Esophagus (tissue), 2 donors: ENCODE measurements at regions not wholly inside any gene's neighbourhood (a gene's known extent, or its start where the extent isn't known, plus 50 kb on each side); places are given as distances from the start of the nearest gene placed in this dataset.

Source experiments
- H3K27ac ChIP-seq, 2 donors: one replicate each; pipeline ENCODE4 v1.5.1; 2013; ENCODE audit warnings: low read depth in 2 of 2, mild to moderate bottlenecking in 2 of 2, inconsistent platforms in 1 of 2, low read length in 1 of 2, moderate library complexity in 1 of 2
- H3K27me3 ChIP-seq, 2 donors: one replicate each; pipeline ENCODE4 v1.6.1; 2013; ENCODE audit warnings: low read length in 2 of 2, control low read depth in 1 of 2, mild to moderate bottlenecking in 1 of 2; ENCODE audit not compliant: insufficient read depth in 2 of 2, control insufficient read depth in 1 of 2
- H3K36me3 ChIP-seq, 2 donors: one replicate each; pipeline ENCODE4 v1.6.1; 2013; ENCODE audit warnings: low read length in 1 of 2; ENCODE audit not compliant: control insufficient read depth in 2 of 2, insufficient read depth in 2 of 2
- H3K4me1 ChIP-seq, 2 donors: one replicate each; pipeline ENCODE4 v1.6.1; 2013; ENCODE audit warnings: low read length in 1 of 2; ENCODE audit not compliant: control insufficient read depth in 2 of 2, insufficient read depth in 2 of 2
- H3K4me3 ChIP-seq, 2 donors: one replicate each; pipeline ENCODE4 v1.5.1; 2013; ENCODE audit warnings: low read length in 2 of 2, mild to moderate bottlenecking in 2 of 2, low read depth in 1 of 2, moderate library complexity in 1 of 2
- H3K9me3 ChIP-seq, 2 donors: one replicate each; pipeline ENCODE4 v1.6.1; 2013; ENCODE audit warnings: mild to moderate bottlenecking in 2 of 2, low read depth in 1 of 2, low read length in 1 of 2, moderate library complexity in 1 of 2; ENCODE audit not compliant: control insufficient read depth in 2 of 2, insufficient read depth in 1 of 2
- WGBS, 2 donors: extraction: QIAGEN DNeasy Blood & Tissue Kit; methylation state at CpG; one replicate each; pipeline ENCODE4 v1.1.7; 2013; 5-methylcytosine and 5-hydroxymethylcytosine counted together
- donor health status: healthy with polysubstance abuse.
- donor health status: Bipolar disorder and iron deficiency.

DNA sequence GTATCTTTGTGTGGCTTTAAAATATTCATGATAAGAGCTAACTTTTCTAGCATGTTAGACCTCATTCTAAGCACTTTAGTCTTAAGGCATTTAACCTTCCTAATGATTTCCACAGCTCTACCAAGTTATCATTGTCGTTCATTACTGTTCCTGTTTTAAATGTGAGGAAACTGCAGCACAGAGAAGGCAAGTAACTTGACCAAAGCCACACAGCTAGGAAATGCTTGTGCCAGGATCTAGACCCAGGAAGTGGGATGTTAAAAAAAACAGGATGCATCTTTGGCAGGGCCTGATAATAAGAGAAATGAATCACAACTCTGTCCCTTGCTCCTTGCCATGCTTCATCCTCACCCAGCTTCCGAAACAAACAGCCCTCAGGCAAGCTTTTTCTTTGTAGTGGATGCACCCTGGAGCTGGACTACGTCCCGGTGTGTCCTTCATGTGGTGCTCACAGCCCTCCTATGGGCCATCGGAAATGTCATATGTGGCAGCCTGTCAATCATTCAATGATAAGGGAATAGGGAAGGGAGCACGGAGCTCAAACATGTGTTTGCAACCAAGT, 196.9 kb upstream of the RREB1 start:
- WGBS, 2 donors, result 75 to 87% methylated on average over 6 of the region's 6 CpGs
- no peaks in the 10 kb centered on the region for H3K9me3 ChIP-seq

DNA sequence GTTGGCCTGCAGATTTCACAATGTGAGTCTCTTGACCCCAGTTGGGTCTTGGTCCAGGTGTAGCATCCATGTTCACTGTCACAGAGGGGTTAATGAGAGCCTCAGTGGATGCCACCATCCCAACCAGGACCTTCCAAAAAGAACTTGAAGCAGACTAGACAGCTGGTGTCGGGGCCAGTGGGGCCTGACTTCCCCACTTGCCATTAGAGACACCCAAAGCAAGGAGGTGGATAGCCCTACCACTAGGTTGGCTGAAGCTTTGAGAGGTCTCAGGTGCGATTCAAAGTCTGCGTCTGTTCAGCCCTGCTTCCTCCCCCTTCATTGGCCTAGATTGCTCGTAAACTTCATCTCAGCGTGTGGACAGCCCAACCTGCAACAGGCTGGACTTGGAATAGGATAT, 196.4 kb upstream of the RREB1 start:
- H3K27ac ChIP-seq, result no peak overlapping the region
- H3K27me3 ChIP-seq, result no peaks in the 10 kb centered on the region
- H3K9me3 ChIP-seq, result no peaks in the 10 kb centered on the region
- no peaks in the 10 kb centered on the region for H3K36me3 ChIP-seq
- no peak overlapping the region for H3K4me3 ChIP-seq
- H3K4me1 ChIP-seq, result peaks cover 0 to 6% of the 10 kb centered on the region in 2 donors
- WGBS, 2 donors, result 95 to 99% methylated on average over 5 of the region's 5 CpGs

More for the DNA sequence above, 196.9 kb upstream of the RREB1 start:
- Histone ChIP-seq H3K27me3 (no peaks in the 10 kb centered on the region), H3K4me1 (peaks cover 0 to 2% of the 10 kb centered on the region in 2 donors), H3K36me3 (no peaks in the 10 kb centered on the region), H3K27ac (no peak overlapping the region), H3K4me3 (no peak overlapping the region)

DNA sequence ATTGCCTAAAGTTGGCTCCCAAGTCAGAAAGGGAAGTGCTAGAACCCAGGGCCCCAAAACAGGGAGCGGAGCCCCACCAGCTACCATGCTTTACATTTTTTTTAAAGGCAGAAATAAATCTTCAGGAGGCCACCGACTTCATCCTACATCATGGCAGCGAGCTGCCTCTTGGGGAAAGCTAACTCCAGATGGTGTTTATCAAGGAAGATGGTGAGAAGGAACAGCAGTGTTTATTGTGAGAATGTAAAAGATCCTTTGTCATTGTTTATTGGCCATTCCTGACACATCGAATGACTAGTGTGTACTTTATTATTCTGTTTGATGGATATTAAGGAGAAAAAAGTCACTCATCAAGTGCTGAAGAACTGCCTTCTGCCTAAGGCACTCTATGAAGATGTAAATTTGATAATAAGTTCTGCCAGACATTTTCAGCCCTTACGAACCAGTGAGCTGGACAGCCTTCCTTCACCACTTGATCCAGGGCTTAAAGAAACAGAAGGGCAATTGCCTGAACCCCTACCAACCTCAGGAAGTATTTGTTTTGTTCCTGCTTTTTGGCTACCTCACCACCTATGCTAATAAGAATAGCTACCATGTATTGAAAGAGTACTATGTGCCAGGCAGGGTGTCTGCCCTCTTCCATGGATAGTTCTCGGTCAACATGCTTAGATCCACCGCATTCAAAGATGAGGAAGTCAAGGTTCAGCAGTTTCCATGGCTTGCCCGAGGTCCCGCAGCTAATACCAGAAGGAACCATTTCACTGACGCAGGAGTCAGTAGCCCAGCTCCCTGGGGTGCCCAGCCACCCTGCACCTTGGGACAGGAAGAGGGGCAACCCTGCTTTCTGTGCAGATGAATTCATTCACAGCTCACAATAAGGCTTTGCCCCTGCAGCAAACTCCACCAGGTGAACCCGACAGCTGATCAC, 194.7 kb upstream of the RREB1 start:
- no peaks in the 10 kb centered on the region for H3K9me3 ChIP-seq
- no peaks in the 10 kb centered on the region for H3K36me3 ChIP-seq
- peaks cover 7 to 9% of the 10 kb centered on the region in 2 donors for H3K4me1 ChIP-seq
- no peak overlapping the region for H3K4me3 ChIP-seq
- WGBS, 2 donors, result 74 to 76% methylated on average over 11 of the region's 11 CpGs
- no peak overlapping the region for H3K27ac ChIP-seq
- no peaks in the 10 kb centered on the region for H3K27me3 ChIP-seq

DNA sequence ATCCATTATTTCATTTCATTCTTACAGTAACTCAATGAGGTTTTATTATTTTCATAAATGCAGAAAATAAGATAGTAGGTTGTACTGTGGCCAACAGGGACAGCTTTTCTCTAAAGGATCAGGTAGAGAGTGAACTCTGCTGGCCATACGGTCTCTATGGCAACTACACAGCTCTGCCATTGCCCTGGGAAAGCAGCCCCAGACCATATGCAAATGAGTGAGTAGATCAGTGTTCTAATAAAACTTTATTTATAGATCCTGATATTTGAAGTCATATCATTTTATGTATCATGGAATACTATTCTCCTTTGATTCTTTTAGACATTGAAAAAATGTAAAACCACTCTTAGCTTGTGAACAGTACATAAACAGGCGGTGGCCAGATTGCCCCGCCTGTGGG, 192.5 kb upstream of the RREB1 start:
- 82 to 87% methylated on average over 3 of the region's 3 CpGs for WGBS, 2 donors
- Histone ChIP-seq H3K27me3 (no peaks in the 10 kb centered on the region), H3K36me3 (no peaks in the 10 kb centered on the region), H3K27ac (peak overlapping the region; percentile 18 to 81), H3K4me3 (peak overlapping the region in 1 of 2 donors; percentile 15), H3K4me1 (peaks cover 7 to 12% of the 10 kb centered on the region in 2 donors), H3K9me3 (no peaks in the 10 kb centered on the region)

DNA sequence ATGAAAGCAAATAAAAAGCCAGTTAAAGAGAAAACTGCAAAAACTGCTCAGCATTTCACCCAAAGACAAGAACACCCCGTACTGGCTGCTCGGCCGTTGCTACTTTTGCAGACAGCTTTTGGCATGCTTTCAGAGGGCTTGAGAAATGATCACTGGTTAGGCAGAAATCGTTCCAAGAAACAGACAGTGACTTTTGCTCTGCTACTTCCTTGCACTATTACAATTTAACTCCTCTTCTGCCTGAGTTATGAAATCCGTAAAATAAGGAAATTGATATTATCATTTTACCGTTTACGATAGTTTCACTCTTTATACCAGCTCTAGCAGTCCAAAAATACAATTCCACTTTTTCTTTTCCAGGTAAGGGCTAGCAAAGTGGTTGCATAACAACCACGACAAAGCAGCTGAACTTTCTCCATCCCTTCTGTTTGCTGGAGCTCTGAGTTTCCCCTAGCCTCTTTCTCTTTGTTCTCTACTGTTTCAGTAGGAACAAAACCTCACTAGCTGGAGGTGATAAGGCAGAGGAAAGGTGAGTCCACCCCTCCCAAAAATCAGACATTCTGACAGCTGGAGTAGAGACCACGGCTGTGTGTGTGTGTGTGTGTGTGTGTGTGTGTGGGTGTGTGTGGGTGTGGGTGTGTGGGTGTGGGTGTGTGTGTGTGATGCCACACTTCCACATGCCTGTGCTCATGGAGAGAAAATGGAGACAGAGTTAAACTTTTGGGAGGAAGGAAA, 191.8 kb upstream of the RREB1 start:
- peak overlapping the region in 1 of 2 donors; percentile 15 for H3K4me3 ChIP-seq

DNA sequence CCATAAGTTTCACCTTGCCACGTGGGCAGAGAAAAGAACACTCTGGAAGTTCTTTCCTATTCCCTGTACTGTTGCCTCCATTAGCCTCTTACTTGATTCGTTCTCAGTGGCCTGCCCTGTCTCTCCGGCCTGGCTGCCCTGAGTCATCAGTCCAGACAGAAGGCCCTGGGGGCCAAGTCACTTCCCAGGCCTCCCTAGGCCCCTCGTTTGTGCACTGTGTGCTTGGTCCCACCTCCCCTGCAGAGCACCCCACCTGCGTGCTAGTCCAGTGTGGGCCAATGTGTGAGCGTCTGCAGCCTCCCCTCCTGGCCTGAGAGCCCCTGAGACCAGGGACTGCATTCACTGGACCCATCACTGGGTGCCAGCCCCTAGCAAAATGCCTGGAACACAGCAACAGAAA, 191.2 kb upstream of the RREB1 start:
- Histone ChIP-seq H3K4me3 (no peak overlapping the region), H3K36me3 (no peaks in the 10 kb centered on the region), H3K4me1 (peaks cover 7 to 19% of the 10 kb centered on the region in 2 donors), H3K27me3 (no peaks in the 10 kb centered on the region), H3K27ac (peak overlapping the region; percentile 52 to 58), H3K9me3 (no peaks in the 10 kb centered on the region)
- WGBS, 2 donors, result 67 to 75% methylated on average over 6 of the region's 6 CpGs

More for the DNA sequence above, 191.8 kb upstream of the RREB1 start:
- Histone ChIP-seq H3K36me3 (no peaks in the 10 kb centered on the region), H3K27me3 (no peaks in the 10 kb centered on the region), H3K9me3 (no peaks in the 10 kb centered on the region), H3K4me1 (peaks cover 7 to 19% of the 10 kb centered on the region in 2 donors), H3K27ac (peak overlapping the region; percentile 52 to 81)
- WGBS, 2 donors, result 8 to 11% methylated on average over 9 of the region's 9 CpGs

DNA sequence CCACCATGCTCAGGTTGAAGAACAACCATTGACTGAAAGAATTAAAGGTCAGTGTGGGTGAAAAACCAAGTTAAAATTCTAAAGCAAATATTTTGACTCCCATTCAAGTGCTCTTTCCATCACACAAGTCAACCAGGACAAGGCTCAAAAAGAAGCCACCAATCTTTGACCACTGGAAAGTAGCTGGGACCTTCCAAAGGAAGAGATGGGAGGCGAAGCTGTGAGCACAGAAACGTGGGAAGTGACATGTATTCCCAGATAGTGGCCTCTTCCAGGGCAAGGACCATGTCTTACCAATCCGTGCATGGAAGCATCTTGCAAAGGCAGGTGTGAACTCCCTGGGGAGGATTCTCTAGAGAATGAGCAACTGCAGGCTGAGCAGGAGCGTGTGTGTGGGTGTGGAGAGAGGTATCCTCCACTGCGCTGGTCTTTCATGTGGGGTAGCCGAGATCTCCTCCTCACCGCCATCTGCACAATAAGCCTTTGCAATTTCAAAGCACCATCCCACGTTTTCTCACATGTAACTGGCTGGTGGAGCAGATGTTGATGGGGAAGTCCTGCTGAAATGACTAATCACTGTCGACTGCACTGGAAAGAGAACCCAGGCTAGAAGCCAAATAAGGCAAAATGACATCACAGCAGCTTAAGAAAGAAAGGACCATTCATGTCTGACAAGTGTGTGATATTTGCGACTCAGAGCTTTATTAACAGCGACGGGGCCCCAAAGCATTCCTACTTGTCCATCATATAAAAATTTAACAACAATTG, 189.4 kb upstream of the RREB1 start:
- no peaks in the 10 kb centered on the region for H3K9me3 ChIP-seq
- H3K36me3 ChIP-seq, result no peaks in the 10 kb centered on the region
- H3K27me3 ChIP-seq, result no peaks in the 10 kb centered on the region
- 57 to 59% methylated on average over 12 of the region's 12 CpGs for WGBS, 2 donors
- H3K4me1 ChIP-seq, result peaks cover 7 to 17% of the 10 kb centered on the region in 2 donors
- no peak overlapping the region for H3K27ac ChIP-seq
- H3K4me3 ChIP-seq, result no peak overlapping the region

DNA sequence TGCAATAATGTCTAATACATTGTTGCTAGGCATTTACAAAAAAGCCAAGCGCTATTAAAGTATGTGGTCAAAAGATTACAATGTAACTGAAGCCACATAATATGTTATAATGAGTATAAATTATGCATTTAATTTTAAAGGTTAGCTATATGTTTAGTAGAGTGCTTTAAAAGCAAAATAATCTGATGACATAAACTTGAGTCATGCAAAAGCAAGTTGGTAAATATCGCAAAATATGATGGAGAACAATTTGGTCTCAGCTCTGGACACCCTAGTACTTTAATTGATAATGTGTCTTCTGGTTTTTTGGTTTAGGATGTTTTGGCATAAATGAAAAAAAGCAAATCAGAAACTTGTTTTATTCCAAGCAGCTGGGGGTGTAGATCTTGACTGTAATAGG, 188.6 kb upstream of the RREB1 start:
- Histone ChIP-seq H3K9me3 (no peaks in the 10 kb centered on the region), H3K4me3 (no peak overlapping the region), H3K27ac (no peak overlapping the region), H3K4me1 (peaks cover 7 to 16% of the 10 kb centered on the region in 2 donors), H3K27me3 (no peaks in the 10 kb centered on the region), H3K36me3 (no peaks in the 10 kb centered on the region)
- WGBS, 2 donors, result 90 to 96% methylated on average over 2 of the region's 2 CpGs
